ENCODE measurements at regions not wholly inside any gene's neighbourhood (a gene's known extent, or its start where the extent isn't known, plus 50 kb on each side); places are given as distances from the start of the nearest gene placed in this dataset.

- ChIA-PET POLR2A (no interaction called here), CTCF (no interaction called here)
- no TSS peak for BruUV-seq (replicated peaks)
- no peak for ATAC-seq
- in situ Hi-C loops (cut with HindIII; ENCODE audit: low pct_unique_long_range_greater_than_20kb, low sequenced_read_pairs) (no loop called here), intact Hi-C loops (cut with micrococcal nuclease; ENCODE audit: unreplicated experiment) (no loop called here)
- Histone ChIP-seq H3K27ac (ENCODE audit: low read length) (no peak overlapping the region), H3K9me3 (ENCODE audit: control insufficient read depth, insufficient read depth, low read depth, low read length) (no peaks in the 10 kb centered on the region), H3K4me3 (ENCODE audit: low read depth in 2 of 2, low read length in 2 of 2) (no peak overlapping the region), H3K27me3 (ENCODE audit: control insufficient read depth, insufficient read depth, low read length) (no peaks in the 10 kb centered on the region), H3K36me3 (ENCODE audit: control insufficient read depth, insufficient read depth, low read length) (no peaks in the 10 kb centered on the region), H3K4me1 (ENCODE audit: control insufficient read depth, insufficient read depth, low read length) (no peaks in the 10 kb centered on the region)
- DNase-seq (ENCODE audit: low read depth, low spot score): no peak
- TF ChIP-seq REST (IDR thresholded peaks at IDR 0.05; ENCODE audit: insufficient read depth in 1 of 2, low read depth in 2 of 2, low read length in 1 of 2) (no peak), TCF7L2 (IDR thresholded peaks at IDR 0.05; ENCODE audit: low read depth, low read length) (no peak), CTCF (IDR thresholded peaks at IDR 0.05) (no peak), SIN3A (IDR thresholded peaks at IDR 0.05; ENCODE audit: borderline replicate concordance, insufficient read depth, low read depth, low read length) (no peak)
Observed at GRCh38 chr20:52094693-52095092, 96.9 kb downstream of the ZFP64 start.

- ChIA-PET POLR2A (interaction anchor here (0.5 kb wide), 1 partner anchor 12 kb away, joined by 5 read pairs; no protein-coding TSS in a partner anchor), CTCF (no interaction called here)
- BruUV-seq (replicated peaks): no TSS peak
Observed at GRCh38 chr20:52093575-52093974, 98.0 kb downstream of the ZFP64 start.

GRCh38 chr20:52090035-52090434 lies 101.5 kb downstream of the ZFP64 start:
- Histone ChIP-seq H3K27me3 (ENCODE audit: control insufficient read depth, insufficient read depth, low read length) (no peaks in the 10 kb centered on the region), H3K4me1 (ENCODE audit: control insufficient read depth, insufficient read depth, low read length) (no peaks in the 10 kb centered on the region), H3K36me3 (ENCODE audit: control insufficient read depth, insufficient read depth, low read length) (no peaks in the 10 kb centered on the region), H3K9me3 (ENCODE audit: control insufficient read depth, insufficient read depth, low read depth, low read length) (peaks cover 6% of the 10 kb centered on the region; the same call in 1 of the 2 replicates), H3K4me3 (ENCODE audit: low read depth in 2 of 2, low read length in 2 of 2) (no peak overlapping the region), H3K27ac (ENCODE audit: low read length) (no peak overlapping the region)
- POLR2A ChIA-PET: no interaction called here
- intact Hi-C loops (cut with micrococcal nuclease; ENCODE audit: unreplicated experiment): no loop called here
- ATAC-seq: no peak
- CTCF ChIA-PET: interaction anchor here (0.6 kb wide), 1 partner anchor 389 kb away, joined by 11 read pairs; no protein-coding TSS in a partner anchor
- no TSS peak for BruUV-seq (replicated peaks)
- DNase-seq (ENCODE audit: low read depth, low spot score): no peak
- TF ChIP-seq SIN3A (IDR thresholded peaks at IDR 0.05; ENCODE audit: borderline replicate concordance, insufficient read depth, low read depth, low read length) (no peak), REST (IDR thresholded peaks at IDR 0.05; ENCODE audit: insufficient read depth in 1 of 2, low read depth in 2 of 2, low read length in 1 of 2) (no peak), POLR2AphosphoS5 (IDR thresholded peaks at IDR 0.05; ENCODE audit: low read depth, low read length) (no peak), TCF7L2 (IDR thresholded peaks at IDR 0.05; ENCODE audit: low read depth, low read length) (no peak), CTCF (IDR thresholded peaks at IDR 0.05) (no peak)
- in situ Hi-C loops (cut with HindIII; ENCODE audit: low pct_unique_long_range_greater_than_20kb, low sequenced_read_pairs): no loop called here

More at GRCh38 chr20:52093575-52093974, 98.0 kb downstream of the ZFP64 start:
- Histone ChIP-seq H3K27me3 (ENCODE audit: control insufficient read depth, insufficient read depth, low read length) (no peaks in the 10 kb centered on the region), H3K4me3 (ENCODE audit: low read depth in 2 of 2, low read length in 2 of 2) (no peak overlapping the region), H3K4me1 (ENCODE audit: control insufficient read depth, insufficient read depth, low read length) (no peaks in the 10 kb centered on the region), H3K9me3 (ENCODE audit: control insufficient read depth, insufficient read depth, low read depth, low read length) (no peaks in the 10 kb centered on the region), H3K27ac (ENCODE audit: low read length) (no peak overlapping the region), H3K36me3 (ENCODE audit: control insufficient read depth, insufficient read depth, low read length) (no peaks in the 10 kb centered on the region)
- intact Hi-C loops (cut with micrococcal nuclease; ENCODE audit: unreplicated experiment): no loop called here
- ATAC-seq (no peak), DNase-seq (ENCODE audit: low read depth, low spot score) (no peak)
- TF ChIP-seq SIN3A (IDR thresholded peaks at IDR 0.05; ENCODE audit: borderline replicate concordance, insufficient read depth, low read depth, low read length) (no peak), TCF7L2 (IDR thresholded peaks at IDR 0.05; ENCODE audit: low read depth, low read length) (no peak)
- in situ Hi-C loops (cut with HindIII; ENCODE audit: low pct_unique_long_range_greater_than_20kb, low sequenced_read_pairs): no loop called here
